Keratinocyte (primary cell): ENCODE measurements at regions not wholly inside any gene's neighbourhood (a gene's known extent, or its start where the extent isn't known, plus 50 kb on each side); places are given as distances from the start of the nearest gene placed in this dataset.

Source experiments
- DNase-seq: peaks from one replicate; pipeline ENCODE4 v3.0.0-alpha.2; 2011; ENCODE audit warnings: low read depth, missing footprints, low spot score
- FAIRE-seq: peaks from 2 replicates; lab custom pipeline; 2011; peaks lifted over from hg19 to GRCh38; lab: Jason Lieb, UNC
- H2AFZ ChIP-seq: 2 replicates; pipeline ENCODE4 v1.6.0; 2012; ENCODE audit warnings: low read length, control low read depth, inconsistent platforms; ENCODE audit not compliant: control insufficient read depth
- H3K27ac ChIP-seq: 2 replicates; pipeline ENCODE4 v1.5.1; 2011; ENCODE audit warnings: low read length; ENCODE audit not compliant: control insufficient read depth, insufficient read depth
- H3K27me3 ChIP-seq: 3 replicates; pipeline ENCODE4 v1.6.0; 2011; ENCODE audit warnings: low read length; ENCODE audit not compliant: control insufficient read depth, insufficient read depth; ENCODE audit errors: extremely low read depth
- H3K36me3 ChIP-seq, 2 experiments: 2 replicates in 1 of 2; 3 replicates in 1 of 2; pipeline ENCODE4 v1.5.1; 2011; ENCODE audit warnings: low read length in 2 of 2, mild to moderate bottlenecking in 1 of 2; ENCODE audit not compliant: control insufficient read depth in 2 of 2, insufficient read depth in 2 of 2; ENCODE audit errors: extremely low read depth in 1 of 2
- H3K4me1 ChIP-seq: 3 replicates; pipeline ENCODE4 v1.5.1; 2011; ENCODE audit warnings: low read length; ENCODE audit not compliant: control insufficient read depth, insufficient read depth; ENCODE audit errors: extremely low read depth
- H3K4me2 ChIP-seq: 3 replicates; pipeline ENCODE4 v1.6.0; 2011; ENCODE audit warnings: low read depth, low read length; ENCODE audit not compliant: control insufficient read depth, insufficient read depth; ENCODE audit errors: extremely low read depth
- H3K4me3 ChIP-seq, 3 experiments: fragments of 200-600 bp in 1 of 3; sonication (generic) in 1 of 3; 2 replicates in 2 of 3; 3 replicates in 1 of 3; pipeline ENCODE4 v1.5.1; 2011 to 2016; ENCODE audit warnings: low read length in 3 of 3, mild to moderate bottlenecking in 3 of 3, control low read depth in 2 of 3, inconsistent platforms in 1 of 3, low read depth in 1 of 3, mixed read lengths in 1 of 3, mixed run types in 1 of 3, moderate library complexity in 1 of 3; ENCODE audit not compliant: control insufficient read depth in 2 of 3, insufficient read depth in 2 of 3; ENCODE audit errors: extremely low read depth in 1 of 3
- H3K79me2 ChIP-seq: 2 replicates; pipeline ENCODE4 v1.6.0; 2012; ENCODE audit warnings: low read length; ENCODE audit not compliant: control insufficient read depth, insufficient read depth
- H3K9ac ChIP-seq: 3 replicates; pipeline ENCODE4 v1.6.0; 2011; ENCODE audit warnings: low read length; ENCODE audit not compliant: control insufficient read depth, insufficient read depth; ENCODE audit errors: extremely low read depth
- H3K9me1 ChIP-seq: 3 replicates; pipeline ENCODE4 v1.6.0; 2011; ENCODE audit warnings: low read length; ENCODE audit not compliant: control insufficient read depth, insufficient read depth; ENCODE audit errors: extremely low read depth
- H3K9me3 ChIP-seq: 2 replicates; pipeline ENCODE4 v1.5.1; 2012; ENCODE audit warnings: low read depth, low read length; ENCODE audit not compliant: control insufficient read depth
- H4K20me1 ChIP-seq: 3 replicates; pipeline ENCODE4 v1.6.0; 2011; ENCODE audit warnings: low read length; ENCODE audit not compliant: control insufficient read depth, insufficient read depth; ENCODE audit errors: extremely low read depth
- CTCF ChIP-seq, 3 experiments: IDR thresholded peaks in 1 of 3; conservative IDR thresholded peaks in 1 of 3; optimal IDR thresholded peaks in 1 of 3; 2 replicates in 2 of 3; 3 replicates in 1 of 3; pipeline versions ENCODE3 to v1.5.1; 2011; ENCODE audit warnings: low read length in 3 of 3, mild to moderate bottlenecking in 3 of 3, moderate library complexity in 2 of 3, control low read depth in 1 of 3, inconsistent platforms in 1 of 3; ENCODE audit not compliant: insufficient read depth in 2 of 3; ENCODE audit errors: extremely low read depth in 1 of 3
- EZH2 ChIP-seq: IDR thresholded peaks from one replicate; pipeline ENCODE4 v1.6.1; 2012; ENCODE audit warnings: inconsistent platforms, mild to moderate bottlenecking, low read length, moderate library complexity
- dilution Hi-C: fragments of 300-500 bp; cut with MboI; formaldehyde crosslinking; loops from one replicate; pipeline ENCODE4 v1.7.0; 2020; ENCODE audit warnings: low sequenced_read_pairs; ENCODE audit not compliant: extremely low pct_ligation_motif_present

- peak; percentile 53 for FAIRE-seq
- H3K27ac ChIP-seq, result no peak overlapping the region
These were observed 113.7 kb upstream of the MAP4K3 start for GRCh38 chr2:39550701-39551285.

GRCh38 chr2:39558906-39559305, 106.8 kb upstream of the TMEM178A start:
- FAIRE-seq (no peak), DNase-seq (no peak)
- H3K36me3 ChIP-seq, result no peaks in the 10 kb centered on the region
- no peak overlapping the region for H2AFZ ChIP-seq
- H3K79me2 ChIP-seq, result no peaks in the 10 kb centered on the region
- H3K9me1 ChIP-seq, result no peaks in the 10 kb centered on the region
- H3K9me3 ChIP-seq, result no peaks in the 10 kb centered on the region
- H3K4me1 ChIP-seq, result no peaks in the 10 kb centered on the region
- H3K4me3 ChIP-seq, result no peak overlapping the region
- no peak overlapping the region for H3K9ac ChIP-seq
- H3K27me3 ChIP-seq, result no peaks in the 10 kb centered on the region
- H3K27ac ChIP-seq, result no peak overlapping the region
- TF ChIP-seq EZH2 (no peak), CTCF (optimal IDR thresholded peaks at IDR 0.05 in 1 of 3, IDR thresholded peaks at IDR 0.05 in 1 of 3, conservative IDR thresholded peaks at IDR 0.05 in 1 of 3; ENCODE audit: extremely low read depth in 1 of 3, insufficient read depth in 2 of 3, low read length in 3 of 3) (no peak)
- dilution Hi-C loops, result no loop called here
- H3K4me2 ChIP-seq, result no peak overlapping the region
- H4K20me1 ChIP-seq, result no peaks in the 10 kb centered on the region

More at GRCh38 chr2:39550701-39551285, 113.7 kb upstream of the MAP4K3 start:
- H4K20me1 ChIP-seq, result no peaks in the 10 kb centered on the region
- peaks cover 28% of the 10 kb centered on the region for H3K4me1 ChIP-seq
- TF ChIP-seq EZH2 (no peak), CTCF (optimal IDR thresholded peaks at IDR 0.05 in 1 of 3, IDR thresholded peaks at IDR 0.05 in 1 of 3, conservative IDR thresholded peaks at IDR 0.05 in 1 of 3; ENCODE audit: extremely low read depth in 1 of 3, insufficient read depth in 2 of 3, low read length in 3 of 3) (no peak)
- no peaks in the 10 kb centered on the region for H3K9me3 ChIP-seq
- H3K9me1 ChIP-seq, result no peaks in the 10 kb centered on the region
- no peaks in the 10 kb centered on the region for H3K27me3 ChIP-seq
- H3K4me3 ChIP-seq, result no peak overlapping the region
- H2AFZ ChIP-seq, result peak overlapping the region; percentile 57
- H3K4me2 ChIP-seq, result no peak overlapping the region
- dilution Hi-C loops, result no loop called here
- H3K79me2 ChIP-seq, result no peaks in the 10 kb centered on the region
- no peak for DNase-seq
- no peak overlapping the region for H3K9ac ChIP-seq
- H3K36me3 ChIP-seq, result no peaks in the 10 kb centered on the region
